ENCODE measurements at regions not wholly inside any gene's neighbourhood (a gene's known extent, or its start where the extent isn't known, plus 50 kb on each side); places are given as distances from the start of the nearest gene placed in this dataset.

DNA sequence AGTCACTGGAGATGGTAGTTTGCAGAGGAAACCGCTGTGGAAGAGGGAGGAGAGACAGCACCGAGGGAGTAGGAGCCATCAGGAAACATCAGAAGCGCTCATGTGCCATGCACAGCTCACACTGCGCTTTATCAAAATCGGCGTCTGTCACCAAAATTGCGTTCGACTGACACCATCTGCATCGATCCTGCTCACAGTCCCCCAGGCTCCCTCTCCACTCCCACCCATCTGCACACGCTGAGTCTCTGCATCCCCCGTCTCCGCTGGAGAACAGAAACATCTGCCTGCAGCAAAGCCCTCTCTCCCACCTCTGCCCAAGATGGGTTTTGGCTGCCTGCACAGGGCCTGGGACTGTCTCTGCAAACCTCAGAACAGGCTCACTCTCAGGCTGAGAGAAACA is 187.5 kb upstream of the RPL38 start:
- intact Hi-C loops (cut with micrococcal nuclease): no loop called here
- no peak for ATAC-seq

DNA sequence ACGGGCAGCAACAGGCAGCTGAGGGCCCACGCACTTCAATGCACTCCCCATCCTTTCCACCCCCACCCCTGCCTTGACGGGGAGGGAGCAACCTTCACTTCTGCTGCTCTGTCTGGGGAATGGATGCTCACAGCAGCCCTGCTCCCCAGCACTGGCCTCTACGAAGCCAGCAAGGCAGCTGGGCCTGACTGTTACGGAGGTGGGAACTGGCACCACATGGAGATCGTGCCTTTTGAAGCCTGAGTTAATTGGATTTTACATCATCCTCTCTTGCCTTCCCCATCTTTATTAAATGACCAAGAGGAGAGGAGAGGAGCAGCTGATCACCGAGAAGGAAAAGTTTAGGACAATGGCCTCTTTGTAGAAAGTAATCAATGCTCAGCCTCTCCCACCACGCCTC is 187.0 kb upstream of the RPL38 start:
- Mint-ChIP-seq H3K4me3 (no peak overlapping the region), H3K27ac (no peak overlapping the region), H3K36me3 (no peaks in the 10 kb centered on the region), H3K9me3 (no peaks in the 10 kb centered on the region), H3K4me1 (peaks cover 5% of the 10 kb centered on the region in 2 donors), H3K27me3 (ENCODE audit: low read depth in 2 of 2) (peaks cover 18 to 34% of the 10 kb centered on the region in 2 donors)
- H3K36me3 ChIP-seq (ENCODE audit: control insufficient read depth, insufficient read depth, low read length): no peaks in the 10 kb centered on the region
- intact Hi-C loops (cut with micrococcal nuclease): no loop called here
- H3K4me3 ChIP-seq (ENCODE audit: low read length): no peak overlapping the region
- no peaks in the 10 kb centered on the region for H3K4me1 ChIP-seq (ENCODE audit: control insufficient read depth, insufficient read depth, low read length)
- WGBS (ENCODE audit: insufficient coverage): 74% methylated on average over 8 of the region's 8 CpGs
- H3K27ac ChIP-seq (ENCODE audit: low read length): no peak overlapping the region
- no peak for ATAC-seq
- TF ChIP-seq, protein P1, sequence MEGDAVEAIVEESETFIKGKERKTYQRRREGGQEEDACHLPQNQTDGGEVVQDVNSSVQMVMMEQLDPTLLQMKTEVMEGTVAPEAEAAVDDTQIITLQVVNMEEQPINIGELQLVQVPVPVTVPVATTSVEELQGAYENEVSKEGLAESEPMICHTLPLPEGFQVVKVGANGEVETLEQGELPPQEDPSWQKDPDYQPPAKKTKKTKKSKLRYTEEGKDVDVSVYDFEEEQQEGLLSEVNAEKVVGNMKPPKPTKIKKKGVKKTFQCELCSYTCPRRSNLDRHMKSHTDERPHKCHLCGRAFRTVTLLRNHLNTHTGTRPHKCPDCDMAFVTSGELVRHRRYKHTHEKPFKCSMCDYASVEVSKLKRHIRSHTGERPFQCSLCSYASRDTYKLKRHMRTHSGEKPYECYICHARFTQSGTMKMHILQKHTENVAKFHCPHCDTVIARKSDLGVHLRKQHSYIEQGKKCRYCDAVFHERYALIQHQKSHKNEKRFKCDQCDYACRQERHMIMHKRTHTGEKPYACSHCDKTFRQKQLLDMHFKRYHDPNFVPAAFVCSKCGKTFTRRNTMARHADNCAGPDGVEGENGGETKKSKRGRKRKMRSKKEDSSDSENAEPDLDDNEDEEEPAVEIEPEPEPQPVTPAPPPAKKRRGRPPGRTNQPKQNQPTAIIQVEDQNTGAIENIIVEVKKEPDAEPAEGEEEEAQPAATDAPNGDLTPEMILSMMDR (IDR thresholded peaks at IDR 0.05): no peak
- no peak for DNase-seq
- H3K27me3 ChIP-seq (ENCODE audit: control insufficient read depth, insufficient read depth, low read length): no peaks in the 10 kb centered on the region
- no peaks in the 10 kb centered on the region for H3K9me3 ChIP-seq (ENCODE audit: control insufficient read depth, insufficient read depth, low read length)

More for the DNA sequence above, 187.5 kb upstream of the RPL38 start:
- H3K4me3 Mint-ChIP-seq: no peak overlapping the region
- H3K27ac Mint-ChIP-seq: no peak overlapping the region
- Histone ChIP-seq H3K27me3 (ENCODE audit: control insufficient read depth, insufficient read depth, low read length) (no peaks in the 10 kb centered on the region), H3K27ac (ENCODE audit: low read length) (no peak overlapping the region), H3K4me3 (ENCODE audit: low read length) (no peak overlapping the region), H3K9me3 (ENCODE audit: control insufficient read depth, insufficient read depth, low read length) (no peaks in the 10 kb centered on the region), H3K4me1 (ENCODE audit: control insufficient read depth, insufficient read depth, low read length) (no peaks in the 10 kb centered on the region), H3K36me3 (ENCODE audit: control insufficient read depth, insufficient read depth, low read length) (no peaks in the 10 kb centered on the region)
- peaks cover 18 to 35% of the 10 kb centered on the region in 2 donors for H3K27me3 Mint-ChIP-seq (ENCODE audit: low read depth in 2 of 2)
- peaks cover 5% of the 10 kb centered on the region in 2 donors for H3K4me1 Mint-ChIP-seq
- TF ChIP-seq, protein P1 (IDR thresholded peaks at IDR 0.05): no peak
- WGBS (ENCODE audit: insufficient coverage): 87% methylated on average over 12 of the region's 12 CpGs
- no peaks in the 10 kb centered on the region for H3K9me3 Mint-ChIP-seq
- no peak for DNase-seq
- H3K36me3 Mint-ChIP-seq: no peaks in the 10 kb centered on the region

DNA sequence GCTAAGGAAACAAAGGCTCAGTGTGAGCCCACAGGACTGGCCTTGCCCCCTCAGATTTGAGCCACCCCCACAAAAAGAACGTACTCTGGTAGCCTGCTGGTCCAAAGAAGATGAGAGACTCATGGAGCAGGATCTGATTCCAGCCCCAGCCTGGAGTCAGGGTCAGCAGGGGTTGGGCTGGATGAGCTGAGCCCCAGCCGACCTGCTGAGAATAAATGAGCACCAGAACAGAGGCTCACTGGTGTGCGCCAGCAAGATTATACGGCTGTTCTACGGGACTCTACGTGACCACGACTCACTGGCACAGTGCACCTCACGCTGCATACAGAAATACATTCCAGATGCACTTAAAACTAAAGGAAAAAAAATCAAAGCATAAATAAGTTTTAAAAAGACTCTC is 186.0 kb upstream of the RPL38 start:
- no peaks in the 10 kb centered on the region for H3K36me3 ChIP-seq (ENCODE audit: control insufficient read depth, insufficient read depth, low read length)
- no peak overlapping the region for H3K4me3 ChIP-seq (ENCODE audit: low read length)
- Mint-ChIP-seq H3K27ac (no peak overlapping the region), H3K36me3 (no peaks in the 10 kb centered on the region), H3K4me1 (peaks cover 1 to 2% of the 10 kb centered on the region in 2 donors), H3K9me3 (no peaks in the 10 kb centered on the region), H3K4me3 (no peak overlapping the region), H3K27me3 (ENCODE audit: low read depth in 2 of 2) (peaks cover 16 to 28% of the 10 kb centered on the region in 2 donors)
- no peaks in the 10 kb centered on the region for H3K4me1 ChIP-seq (ENCODE audit: control insufficient read depth, insufficient read depth, low read length)
- no peak overlapping the region for H3K27ac ChIP-seq (ENCODE audit: low read length)
- ATAC-seq (no peak), DNase-seq (no peak)
- intact Hi-C loops (cut with micrococcal nuclease): no loop called here
- TF ChIP-seq, protein P1 (IDR thresholded peaks at IDR 0.05): no peak
- no peaks in the 10 kb centered on the region for H3K27me3 ChIP-seq (ENCODE audit: control insufficient read depth, insufficient read depth, low read length)
- WGBS (ENCODE audit: insufficient coverage): 94% methylated on average over 7 of the region's 8 CpGs
- no peaks in the 10 kb centered on the region for H3K9me3 ChIP-seq (ENCODE audit: control insufficient read depth, insufficient read depth, low read length)

DNA sequence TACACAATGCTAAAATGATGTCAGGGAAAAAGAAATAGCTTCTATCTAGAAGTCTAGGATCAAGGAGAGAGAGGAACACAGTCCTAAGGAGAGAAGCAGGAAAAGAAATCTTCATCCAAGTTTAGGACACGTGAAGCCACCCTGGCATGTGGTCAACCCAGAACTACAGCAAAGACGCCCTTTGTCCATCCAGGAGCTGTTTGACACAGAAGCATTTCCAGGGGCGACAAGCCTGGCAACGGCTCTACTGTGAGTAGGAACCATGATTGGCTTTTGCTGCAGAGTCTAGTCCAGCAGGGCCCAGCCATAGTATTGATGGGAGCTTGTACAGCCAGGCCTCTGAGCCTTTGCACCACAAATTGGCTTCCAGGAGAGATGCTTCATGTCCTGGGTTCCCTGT is 185.4 kb upstream of the RPL38 start:
- Mint-ChIP-seq H3K9me3 (no peaks in the 10 kb centered on the region), H3K4me3 (no peak overlapping the region), H3K36me3 (no peaks in the 10 kb centered on the region), H3K27me3 (ENCODE audit: low read depth in 2 of 2) (peaks cover 11 to 22% of the 10 kb centered on the region in 2 donors), H3K4me1 (no peaks in the 10 kb centered on the region), H3K27ac (no peak overlapping the region)
- TF ChIP-seq, protein P1 (IDR thresholded peaks at IDR 0.05): no peak
- DNase-seq (no peak), ATAC-seq (no peak)
- Histone ChIP-seq H3K36me3 (ENCODE audit: control insufficient read depth, insufficient read depth, low read length) (no peaks in the 10 kb centered on the region), H3K9me3 (ENCODE audit: control insufficient read depth, insufficient read depth, low read length) (no peaks in the 10 kb centered on the region), H3K4me1 (ENCODE audit: control insufficient read depth, insufficient read depth, low read length) (no peaks in the 10 kb centered on the region), H3K27ac (ENCODE audit: low read length) (no peak overlapping the region), H3K27me3 (ENCODE audit: control insufficient read depth, insufficient read depth, low read length) (no peaks in the 10 kb centered on the region), H3K4me3 (ENCODE audit: low read length) (no peak overlapping the region)
- 90% methylated on average over 4 of the region's 4 CpGs for WGBS (ENCODE audit: insufficient coverage)
- intact Hi-C loops (cut with micrococcal nuclease): no loop called here
